GM19351 (cell line): ENCODE measurements at regions not wholly inside any gene's neighbourhood (a gene's known extent, or its start where the extent isn't known, plus 50 kb on each side); places are given as distances from the start of the nearest gene placed in this dataset.
A peak's percentile ranks its signal among the peaks of the same experiment; 100 is the strongest.
"Not testable (repeated sequence)": the region's sequence is repeated elsewhere in the genome, so short reads cannot be mapped to it uniquely, and the experiment has no call there.

ENCODE experiments used
- ATAC-seq: cut with Tn5 transposase; IDR thresholded peaks from one replicate; pipeline ENCODE4 v1.9.1; 2021; ENCODE audit warnings: mild to moderate bottlenecking, moderate library complexity; ENCODE audit not compliant: unreplicated experiment

GRCh38 chr10:46740368-46740767 lies 161.4 kb downstream of the SYT15 start:
- ATAC-seq, result not testable (repeated sequence)

GRCh38 chr10:46749003-46749402 lies 162.2 kb upstream of the PTPN20 start:
- ATAC-seq, result not testable (repeated sequence)

- ATAC-seq, result not testable (repeated sequence)
These were observed 161.8 kb upstream of the PTPN20 start for GRCh38 chr10:46749470-46749869.

GRCh38 chr10:46753763-46754162 lies 157.5 kb upstream of the PTPN20 start:
- ATAC-seq, result not testable (repeated sequence)

- not testable (repeated sequence) for ATAC-seq
These were observed 149.8 kb upstream of the PTPN20 start for GRCh38 chr10:46761471-46761870.

GRCh38 chr10:46768515-46769291 lies 142.5 kb upstream of the PTPN20 start:
- ATAC-seq, result not testable (repeated sequence)

GRCh38 chr10:46773178-46773896 lies 137.9 kb upstream of the PTPN20 start:
- not testable (repeated sequence) for ATAC-seq

GRCh38 chr10:46773897-46774236 lies 137.4 kb upstream of the PTPN20 start:
- not testable (repeated sequence) for ATAC-seq

- not testable (repeated sequence) for ATAC-seq
These were observed 136.9 kb upstream of the PTPN20 start for GRCh38 chr10:46774366-46774765.

GRCh38 chr10:46774945-46775667 lies 136.1 kb upstream of the PTPN20 start:
- not testable (repeated sequence) for ATAC-seq

GRCh38 chr10:46775668-46776059 lies 135.6 kb upstream of the PTPN20 start:
- not testable (repeated sequence) for ATAC-seq

- ATAC-seq, result not testable (repeated sequence)
These were observed 131.7 kb upstream of the PTPN20 start for GRCh38 chr10:46779571-46779970.

- not testable (repeated sequence) for ATAC-seq
These were observed 131.1 kb upstream of the PTPN20 start for GRCh38 chr10:46780164-46780563.

GRCh38 chr10:46781001-46781400 lies 130.2 kb upstream of the PTPN20 start:
- ATAC-seq, result not testable (repeated sequence)

GRCh38 chr10:46782001-46782874 lies 129.0 kb upstream of the PTPN20 start:
- ATAC-seq, result not testable (repeated sequence)

- ATAC-seq, result not testable (repeated sequence)
These were observed 126.6 kb upstream of the PTPN20 start for GRCh38 chr10:46784665-46785064.

GRCh38 chr10:46786125-46786517 lies 125.1 kb upstream of the PTPN20 start:
- not testable (repeated sequence) for ATAC-seq

- ATAC-seq, result peak; percentile 83
These were observed 124.5 kb upstream of the PTPN20 start for GRCh38 chr10:46786518-46787320.

GRCh38 chr10:46787321-46787615 lies 124.0 kb upstream of the PTPN20 start:
- peak; percentile 47 for ATAC-seq
